ENCODE measurements at regions not wholly inside any gene's neighbourhood (a gene's known extent, or its start where the extent isn't known, plus 50 kb on each side); places are given as distances from the start of the nearest gene placed in this dataset.
"Not testable (repeated sequence)": the region's sequence is repeated elsewhere in the genome, so short reads cannot be mapped to it uniquely, and the experiment has no call there.

GRCh38 chr14:58954901-58955861 lies 233.3 kb upstream of the DAAM1 start:
- peak; percentile 65 for DNase-seq

GRCh38 chr14:58961045-58961731 lies 227.3 kb upstream of the DAAM1 start:
- no peak for DNase-seq

- no peak for DNase-seq
These were observed 224.4 kb upstream of the DAAM1 start for GRCh38 chr14:58963873-58964597.

GRCh38 chr14:58964598-58964928 lies 223.9 kb upstream of the DAAM1 start:
- no peak for DNase-seq

GRCh38 chr14:58965601-58966000 lies 222.9 kb upstream of the DAAM1 start:
- DNase-seq, result no peak

- no peak for DNase-seq
These were observed 221.5 kb upstream of the DAAM1 start for GRCh38 chr14:58966997-58967396.

- peak; percentile 34 for DNase-seq
These were observed 218.3 kb upstream of the DAAM1 start for GRCh38 chr14:58969951-58970751.

- DNase-seq, result no peak
These were observed 216.0 kb upstream of the DAAM1 start for GRCh38 chr14:58972233-58973017.

- peak; percentile 50 for DNase-seq
These were observed 211.1 kb upstream of the DAAM1 start for GRCh38 chr14:58977366-58977765.

- no peak for DNase-seq
These were observed 210.1 kb upstream of the DAAM1 start for GRCh38 chr14:58978343-58978742.

GRCh38 chr14:58979325-58979724 lies 209.1 kb upstream of the DAAM1 start:
- DNase-seq, result no peak

- DNase-seq, result no peak
These were observed 206.6 kb upstream of the DAAM1 start for GRCh38 chr14:58981840-58982239.

GRCh38 chr14:58985786-58986185 lies 202.7 kb upstream of the DAAM1 start:
- no peak for DNase-seq

GRCh38 chr14:58987591-58987990 lies 200.9 kb upstream of the DAAM1 start:
- no peak for DNase-seq

GRCh38 chr14:58992935-58993334 lies 195.5 kb upstream of the DAAM1 start:
- DNase-seq, result no peak

GRCh38 chr14:58994130-58994529 lies 194.3 kb upstream of the DAAM1 start:
- peak; percentile 23 for DNase-seq

GRCh38 chr14:59004012-59004411 lies 184.5 kb upstream of the DAAM1 start:
- DNase-seq, result peak; percentile 11

- not testable (repeated sequence) for DNase-seq
These were observed 182.3 kb upstream of the DAAM1 start for GRCh38 chr14:59006179-59006578.

GRCh38 chr14:59009967-59010366 lies 178.5 kb upstream of the DAAM1 start:
- no peak for DNase-seq

- peak; percentile 41 for DNase-seq
These were observed 174.7 kb upstream of the DAAM1 start for GRCh38 chr14:59013672-59014298.

- no peak for DNase-seq
These were observed 173.0 kb upstream of the DAAM1 start for GRCh38 chr14:59015482-59015881.

All from fibroblast of skin of right biceps (primary cell).